C4-2B (cell line): ENCODE measurements at regions not wholly inside any gene's neighbourhood (a gene's known extent, or its start where the extent isn't known, plus 50 kb on each side); places are given as distances from the start of the nearest gene placed in this dataset.

ENCODE experiments used
- CTCF ChIP-seq: fragments of 450-650 bp; conservative IDR thresholded peaks from 2 replicates; pipeline ENCODE4 v1.5.1; 2017; ENCODE audit warnings: mild to moderate bottlenecking
- ZFX ChIP-seq: fragments of 450-650 bp; IDR thresholded peaks from 2 replicates; pipeline ENCODE4 v1.6.1; 2017

GRCh38 chr3:148095962-148096361, 601.7 kb upstream of the AGTR1 start:
- TF ChIP-seq CTCF: no peak
- TF ChIP-seq ZFX: no peak
